Pancreas (tissue), 10 donors: ENCODE measurements at regions not wholly inside any gene's neighbourhood (a gene's known extent, or its start where the extent isn't known, plus 50 kb on each side); places are given as distances from the start of the nearest gene placed in this dataset.

Source experiments
- ATAC-seq, 4 donors: fragments of 200-7000 bp; cut with Tn5 transposase; one replicate each; pipeline versions ENCODE4 v1.8.0 to v1.9.1; 2020; ENCODE audit warnings: mild to moderate bottlenecking in 4 of 4, moderate library complexity in 4 of 4
- DNase-seq, 6 donors: peaks; one replicate each; pipeline ENCODE4 v3.0.0-alpha.2; 2020
- FAIRE-seq: peaks from 2 replicates; lab custom pipeline; 2012; peaks lifted over from hg19 to GRCh38; lab: Jason Lieb, UNC
- H3K27ac ChIP-seq, 4 donors: fragments of 200-600 bp; sonication (generic); 1 replicate in 3 of 4; 2 replicates in 1 of 4; pipeline versions ENCODE4 v1.5.0 to v1.8.0; 2020
- H3K27me3 ChIP-seq, 4 donors: fragments of 200-600 bp; one replicate each; pipeline ENCODE4 v1.8.0; 2021
- H3K36me3 ChIP-seq, 3 donors: fragments of 200-600 bp; sonication (generic) in 1 of 3; one replicate each; pipeline versions ENCODE4 v1.5.0 to v1.8.0; 2020 to 2021
- H3K4me1 ChIP-seq, 3 donors: fragments of 200-600 bp; one replicate each; pipeline ENCODE4 v1.8.0; 2021
- H3K4me3 ChIP-seq, 4 donors: fragments of 200-600 bp; sonication (generic) in 2 of 4; one replicate each; pipeline versions ENCODE4 v1.5.0 to v1.8.0; 2020 to 2021
- H3K9me3 ChIP-seq, 4 donors: fragments of 200-600 bp; one replicate each; pipeline ENCODE4 v1.8.0; 2021
- CTCF ChIP-seq, 4 donors: fragments of 200-600 bp; sonication (generic) in 3 of 4; IDR thresholded peaks; one replicate each; pipeline versions ENCODE4 v1.5.0 to v1.8.0; 2021; ENCODE audit warnings: antibody characterized with exemption in 4 of 4
- WGBS, 2 donors: extraction: QIAGEN DNeasy Blood & Tissue Kit; methylation state at CpG; one replicate each; pipeline ENCODE4 v1.1.7; 2013; 5-methylcytosine and 5-hydroxymethylcytosine counted together
- intact Hi-C, 3 donors: fragments of 100-400 bp; cut with DNase I; formaldehyde crosslinking; loops; one replicate each; pipeline versions ENCODE4 v1.11.1 to v1.14.2; 2022
- donor health status: healthy with polysubstance abuse.
- donor health status: DM: no; HTN: no; CAD: no; lungs with moderate emphysema.
- donor health status: DM: no; HTN: no; CAD: no.
- donor health status: control.
- donor health status: control.
- donor health status: Bipolar disorder and iron deficiency.
- donor health status: DM: yes; HTN: yes; CAD: no.
- donor health status: DM: no; HTN: no; CAD: no.
- donor health status: DM: no; HTN: no; CAD: no.
- donor health status: DM: yes; HTN: yes; CAD: no.

- ATAC-seq (no peak), FAIRE-seq (no peak), DNase-seq (no peak)
- WGBS, 2 donors: 90 to 95% methylated on average over 1 of the region's 1 CpG
- no peak overlapping the region for H3K4me3 ChIP-seq
- intact Hi-C loops: no loop called here
- H3K9me3 ChIP-seq: no peaks in the 10 kb centered on the region
- no peak for TF ChIP-seq CTCF (IDR thresholded peaks at IDR 0.05)
- H3K27ac ChIP-seq: no peak overlapping the region
- H3K27me3 ChIP-seq: no peaks in the 10 kb centered on the region
- H3K36me3 ChIP-seq: no peaks in the 10 kb centered on the region
- no peaks in the 10 kb centered on the region for H3K4me1 ChIP-seq
Measured at GRCh38 chr1:173287785-173288184, 80.7 kb upstream of the TNFSF4 start.

- Histone ChIP-seq H3K27me3 (no peaks in the 10 kb centered on the region), H3K4me3 (no peak overlapping the region), H3K4me1 (no peaks in the 10 kb centered on the region), H3K9me3 (no peaks in the 10 kb centered on the region), H3K27ac (no peak overlapping the region), H3K36me3 (no peaks in the 10 kb centered on the region)
- FAIRE-seq: no peak
- DNase-seq: no peak
- intact Hi-C loops: no loop called here
- TF ChIP-seq CTCF (IDR thresholded peaks at IDR 0.05): no peak
- ATAC-seq: no peak
- WGBS, 2 donors: 81 to 91% methylated on average over 1 of the region's 1 CpG
Measured at GRCh38 chr1:173293756-173294155, 86.6 kb upstream of the TNFSF4 start.

- Histone ChIP-seq H3K27ac (no peak overlapping the region), H3K4me3 (no peak overlapping the region), H3K27me3 (no peaks in the 10 kb centered on the region), H3K4me1 (no peaks in the 10 kb centered on the region), H3K36me3 (no peaks in the 10 kb centered on the region), H3K9me3 (no peaks in the 10 kb centered on the region)
- WGBS, 2 donors: 55 to 66% methylated on average over 2 of the region's 2 CpGs
- ATAC-seq (no peak), DNase-seq (no peak), FAIRE-seq (no peak)
- intact Hi-C loops: no loop called here
- TF ChIP-seq CTCF (IDR thresholded peaks at IDR 0.05): no peak
Measured at GRCh38 chr1:173294843-173295242, 87.7 kb upstream of the TNFSF4 start.

GRCh38 chr1:173295391-173295790 lies 88.3 kb upstream of the TNFSF4 start:
- no peaks in the 10 kb centered on the region for H3K4me1 ChIP-seq
- DNase-seq (no peak), ATAC-seq (no peak), FAIRE-seq (no peak)
- intact Hi-C loops: no loop called here
- no peak for TF ChIP-seq CTCF (IDR thresholded peaks at IDR 0.05)
- H3K4me3 ChIP-seq: no peak overlapping the region
- no peaks in the 10 kb centered on the region for H3K9me3 ChIP-seq
- no peaks in the 10 kb centered on the region for H3K27me3 ChIP-seq
- H3K27ac ChIP-seq: no peak overlapping the region
- WGBS, 2 donors: 79% methylated on average over 1 of the region's 1 CpG
- H3K36me3 ChIP-seq: no peaks in the 10 kb centered on the region

DNA sequence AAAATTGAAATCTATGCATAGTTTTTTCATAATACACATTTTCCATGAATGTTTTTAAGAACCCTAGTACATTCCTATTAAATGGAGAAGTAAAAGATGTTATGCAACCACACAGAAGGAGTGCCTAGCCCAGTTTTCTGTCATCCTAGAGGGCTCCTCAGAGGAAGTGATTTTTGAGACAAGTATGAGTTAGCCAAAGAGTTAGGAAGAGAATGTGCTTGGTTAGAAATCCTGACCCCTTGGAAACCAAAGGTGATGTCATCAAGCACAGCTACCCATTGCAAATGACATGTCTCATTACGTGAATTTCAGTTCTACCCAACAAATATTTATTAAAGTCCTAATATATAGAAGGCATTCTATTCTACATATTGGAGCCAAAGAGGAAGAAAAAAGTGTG lies 88.9 kb upstream of the TNFSF4 start:
- 87 to 96% methylated on average over 1 of the region's 1 CpG for WGBS, 2 donors

More for the DNA sequence above, 88.9 kb upstream of the TNFSF4 start:
- no peak for TF ChIP-seq CTCF (IDR thresholded peaks at IDR 0.05)
- Histone ChIP-seq H3K27ac (no peak overlapping the region), H3K4me3 (no peak overlapping the region), H3K9me3 (no peaks in the 10 kb centered on the region), H3K27me3 (no peaks in the 10 kb centered on the region), H3K36me3 (no peaks in the 10 kb centered on the region), H3K4me1 (no peaks in the 10 kb centered on the region)
- intact Hi-C loops: no loop called here
- DNase-seq: no peak
- FAIRE-seq: no peak
- no peak for ATAC-seq
